Caco-2 (cell line): ENCODE measurements at regions not wholly inside any gene's neighbourhood (a gene's known extent, or its start where the extent isn't known, plus 50 kb on each side); places are given as distances from the start of the nearest gene placed in this dataset.

Experiments
- BruUV-seq: library from RNA; stranded (reverse); fragments of 400-500 nt; replicated peaks from 2 replicates; lab custom pipeline; 2021; lab: Mats Ljungman, UMichigan
- CTCF ChIA-PET: fragments of 300-600 bp; sonication (Branson Sonifier 250); formaldehyde crosslinking; loops from one replicate; lab custom pipeline; 2022; ENCODE audit warnings: antibody characterized with exemption; lab: Charles Lee
- POLR2A ChIA-PET: fragments of 300-600 bp; sonication (Branson Sonifier 250); formaldehyde crosslinking; loops from one replicate; lab custom pipeline; 2022; ENCODE audit warnings: antibody characterized with exemption; lab: Charles Lee
- DNase-seq, 2 experiments: peaks; one replicate each; pipeline versions ENCODE4 v3.0.0 to v3.0.0-alpha.2; 2020 to 2022
- H3K27me3 ChIP-seq: replicated peaks from 2 replicates; pipeline ENCODE4 v1.6.0; 2011; ENCODE audit warnings: low read length; ENCODE audit not compliant: control insufficient read depth, insufficient read depth
- H3K36me3 ChIP-seq: 2 replicates; pipeline ENCODE4 v1.5.1; 2011; ENCODE audit warnings: low read length; ENCODE audit not compliant: control insufficient read depth, insufficient read depth
- H3K4me1 ChIP-seq: fragments of 250-450 bp; sonication (Bioruptor Pico); 2 replicates; pipeline ENCODE4 v1.5.1; 2020; ENCODE audit warnings: mild to moderate bottlenecking
- H3K4me3 ChIP-seq: 2 replicates; pipeline ENCODE4 v1.5.1; 2011; ENCODE audit warnings: low read depth, mild to moderate bottlenecking, control low read depth, low read length
- H3K9me3 ChIP-seq: fragments of 250-450 bp; sonication (Bioruptor Pico); 2 replicates; pipeline ENCODE4 v1.5.1; 2020; ENCODE audit warnings: mild to moderate bottlenecking, moderate library complexity
- H3K27ac Mint-ChIP-seq: one replicate; pipeline ENCODE4 v1.8.0; 2022; ENCODE audit warnings: mixed read lengths; ENCODE audit not compliant: unreplicated experiment
- H3K27me3 Mint-ChIP-seq: one replicate; pipeline ENCODE4 v1.8.0; 2022; ENCODE audit warnings: mixed read lengths; ENCODE audit not compliant: insufficient read depth, unreplicated experiment
- H3K36me3 Mint-ChIP-seq: one replicate; pipeline ENCODE4 v1.8.0; 2022; ENCODE audit warnings: mild to moderate bottlenecking, mixed read lengths; ENCODE audit not compliant: insufficient read depth, unreplicated experiment
- H3K4me1 Mint-ChIP-seq: one replicate; pipeline ENCODE4 v1.8.0; 2022; ENCODE audit warnings: low read depth, mixed read lengths; ENCODE audit not compliant: unreplicated experiment
- H3K4me3 Mint-ChIP-seq: one replicate; pipeline ENCODE4 v1.8.0; 2022; ENCODE audit warnings: mild to moderate bottlenecking, moderate library complexity, mixed read lengths; ENCODE audit not compliant: unreplicated experiment
- H3K9me3 Mint-ChIP-seq: one replicate; pipeline ENCODE4 v1.8.0; 2022; ENCODE audit warnings: mixed read lengths; ENCODE audit not compliant: unreplicated experiment
- intact Hi-C: fragments of 100-400 bp; cut with micrococcal nuclease; formaldehyde crosslinking; loops from one replicate; pipeline ENCODE4 v1.10.0; 2022; ENCODE audit not compliant: unreplicated experiment
- TF ChIP-seq, protein P1 (sequence below), 2 experiments: fragments of 200-600 bp in 1 of 2; IDR thresholded peaks; 1 replicate in 1 of 2; 2 replicates in 1 of 2; pipeline versions ENCODE4 v1.5.1 to v1.8.0; 2011 to 2022; ENCODE audit warnings: antibody characterized with exemption in 1 of 2, control low read depth in 1 of 2, inconsistent platforms in 1 of 2, low read depth in 1 of 2, low read length in 1 of 2, mild to moderate bottlenecking in 1 of 2, moderate library complexity in 1 of 2; ENCODE audit not compliant: insufficient read depth in 1 of 2, severe bottlenecking in 1 of 2, unreplicated experiment in 1 of 2

DNA sequence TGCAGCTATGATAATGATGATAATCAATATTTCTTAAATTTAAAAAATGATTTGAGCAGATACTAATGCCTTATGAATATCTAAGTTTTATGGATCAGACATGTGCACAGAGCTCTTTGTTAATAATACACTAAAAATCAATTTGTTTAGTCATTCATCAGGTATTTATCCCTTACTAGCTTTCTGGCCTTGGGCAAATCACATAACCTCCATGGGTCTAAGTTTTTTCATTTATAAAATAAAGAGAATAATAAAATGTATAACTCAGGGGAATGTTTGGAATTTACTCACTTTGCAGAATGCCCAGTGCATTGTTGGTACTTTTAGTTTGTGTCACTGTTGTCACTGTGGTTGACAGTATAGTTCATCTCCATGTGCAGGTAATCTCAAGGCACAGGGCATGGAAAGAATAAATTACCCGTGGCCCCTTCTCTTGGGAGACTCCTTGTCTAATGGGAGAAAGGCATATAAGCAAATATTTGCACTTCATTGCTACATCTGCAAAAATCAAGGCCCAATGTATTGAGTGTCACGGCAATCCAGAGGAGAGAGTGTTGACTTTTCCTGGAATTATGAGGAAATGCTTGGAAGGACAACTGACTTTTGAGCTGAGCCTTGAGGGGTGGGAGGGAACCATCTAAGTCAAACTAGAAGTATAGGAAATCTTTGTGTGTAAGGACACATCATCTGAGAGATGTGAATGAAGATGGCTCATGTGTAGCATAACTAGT, 64.7 kb upstream of the CTTNBP2 start:
- peaks cover 23% of the 10 kb centered on the region for H3K4me1 Mint-ChIP-seq
- Histone ChIP-seq H3K27me3 (no peaks in the 10 kb centered on the region), H3K4me1 (peaks cover 4% of the 10 kb centered on the region; the same call in 1 of the 2 replicates), H3K9me3 (peaks cover 7% of the 10 kb centered on the region; the same call in 1 of the 2 replicates), H3K4me3 (no peak overlapping the region), H3K36me3 (no peaks in the 10 kb centered on the region)
- intact Hi-C loops: no loop called here
- H3K27me3 Mint-ChIP-seq: no peaks in the 10 kb centered on the region
- peaks cover 22% of the 10 kb centered on the region for H3K9me3 Mint-ChIP-seq
- H3K36me3 Mint-ChIP-seq: peaks cover 5% of the 10 kb centered on the region
- ChIA-PET CTCF (no interaction called here), POLR2A (no interaction called here)
- no peak overlapping the region for H3K27ac Mint-ChIP-seq
- H3K4me3 Mint-ChIP-seq: no peak overlapping the region
- TF ChIP-seq, protein P1, sequence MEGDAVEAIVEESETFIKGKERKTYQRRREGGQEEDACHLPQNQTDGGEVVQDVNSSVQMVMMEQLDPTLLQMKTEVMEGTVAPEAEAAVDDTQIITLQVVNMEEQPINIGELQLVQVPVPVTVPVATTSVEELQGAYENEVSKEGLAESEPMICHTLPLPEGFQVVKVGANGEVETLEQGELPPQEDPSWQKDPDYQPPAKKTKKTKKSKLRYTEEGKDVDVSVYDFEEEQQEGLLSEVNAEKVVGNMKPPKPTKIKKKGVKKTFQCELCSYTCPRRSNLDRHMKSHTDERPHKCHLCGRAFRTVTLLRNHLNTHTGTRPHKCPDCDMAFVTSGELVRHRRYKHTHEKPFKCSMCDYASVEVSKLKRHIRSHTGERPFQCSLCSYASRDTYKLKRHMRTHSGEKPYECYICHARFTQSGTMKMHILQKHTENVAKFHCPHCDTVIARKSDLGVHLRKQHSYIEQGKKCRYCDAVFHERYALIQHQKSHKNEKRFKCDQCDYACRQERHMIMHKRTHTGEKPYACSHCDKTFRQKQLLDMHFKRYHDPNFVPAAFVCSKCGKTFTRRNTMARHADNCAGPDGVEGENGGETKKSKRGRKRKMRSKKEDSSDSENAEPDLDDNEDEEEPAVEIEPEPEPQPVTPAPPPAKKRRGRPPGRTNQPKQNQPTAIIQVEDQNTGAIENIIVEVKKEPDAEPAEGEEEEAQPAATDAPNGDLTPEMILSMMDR (IDR thresholded peaks at IDR 0.05; ENCODE audit: insufficient read depth in 1 of 2, low read depth in 1 of 2, low read length in 1 of 2, severe bottlenecking in 1 of 2, unreplicated experiment in 1 of 2): no peak
- BruUV-seq: no TSS peak
- peak in 1 of 2 experiments; percentile 32 for DNase-seq

DNA sequence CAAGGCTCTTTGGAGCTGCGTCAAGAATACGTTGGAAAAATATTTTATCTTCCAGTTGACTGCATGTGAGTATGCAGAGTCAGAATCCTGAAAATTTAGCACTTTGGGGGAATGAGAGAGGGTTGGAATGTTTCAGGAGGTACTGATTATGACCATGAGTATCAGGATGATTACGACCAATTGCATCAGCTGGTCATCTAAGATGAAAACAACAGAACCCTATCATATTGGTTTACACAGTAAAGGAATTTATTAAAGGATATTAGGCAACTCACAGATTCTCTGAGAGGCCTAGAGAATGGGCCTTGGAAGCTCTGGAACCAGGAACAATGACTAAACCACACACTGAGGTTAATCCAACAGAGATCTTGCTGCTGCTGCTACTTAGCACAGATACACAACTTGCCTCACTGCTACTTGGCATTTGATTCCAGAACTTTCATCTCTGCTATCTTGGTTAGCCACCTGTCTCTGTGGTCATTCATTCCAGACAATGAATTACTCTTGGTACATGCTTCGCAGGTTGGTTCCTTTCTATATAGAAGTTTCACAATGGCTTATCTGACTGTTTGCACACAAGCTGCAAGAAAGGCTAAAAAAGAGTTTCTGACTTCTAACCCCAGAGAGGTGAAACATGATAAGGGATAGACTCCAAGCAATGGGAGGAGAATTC, 68.0 kb upstream of the CTTNBP2 start:
- DNase-seq: peak in 1 of 2 experiments; percentile 53
- no peaks in the 10 kb centered on the region for H3K27me3 Mint-ChIP-seq
- intact Hi-C loops: loop anchor here (1.0 kb wide), 1 partner anchor 353 kb away; no protein-coding TSS in a partner anchor
- peaks cover 5% of the 10 kb centered on the region for H3K36me3 Mint-ChIP-seq
- CTCF ChIA-PET: no interaction called here
- peaks cover 4% of the 10 kb centered on the region; the same call in 1 of the 2 replicates for H3K4me1 ChIP-seq
- POLR2A ChIA-PET: no interaction called here
- H3K9me3 ChIP-seq: 0 out of 2 replicates have a peak, but pooled peaks cover 3% of the 10 kb centered on the region
- TF ChIP-seq, protein P1 (IDR thresholded peaks at IDR 0.05; ENCODE audit: insufficient read depth in 1 of 2, low read depth in 1 of 2, low read length in 1 of 2, severe bottlenecking in 1 of 2, unreplicated experiment in 1 of 2): no peak
- peaks cover 23% of the 10 kb centered on the region for H3K4me1 Mint-ChIP-seq
- peak overlapping the region; percentile 8 for H3K4me3 Mint-ChIP-seq
- peaks cover 19% of the 10 kb centered on the region for H3K9me3 Mint-ChIP-seq
- BruUV-seq: no TSS peak
- peak overlapping the region; percentile 76 for H3K27ac Mint-ChIP-seq
- no peak overlapping the region for H3K4me3 ChIP-seq
- H3K36me3 ChIP-seq: no peaks in the 10 kb centered on the region
- no peaks in the 10 kb centered on the region; the same call in 1 of the 2 replicates for H3K27me3 ChIP-seq

DNA sequence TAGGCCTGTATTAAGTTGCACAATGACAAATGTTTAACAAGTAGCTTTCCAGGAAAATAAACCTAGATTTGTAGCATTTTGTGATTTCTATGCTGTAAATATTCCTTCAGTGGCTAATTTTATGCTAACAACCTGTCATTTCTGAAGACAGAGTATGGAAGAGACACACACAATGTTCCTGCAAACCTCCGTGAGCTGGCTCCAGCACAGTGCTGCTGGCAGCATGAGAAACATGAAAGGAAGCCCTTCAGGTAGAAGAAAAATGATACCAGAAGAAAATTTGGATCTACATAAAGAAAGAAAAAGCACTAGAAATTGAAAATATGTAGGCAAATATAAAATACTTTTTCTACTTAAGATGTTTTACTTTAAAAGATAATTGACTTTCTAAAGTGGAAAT, 69.5 kb upstream of the CTTNBP2 start:
- ChIA-PET CTCF (no interaction called here), POLR2A (no interaction called here)
- Mint-ChIP-seq H3K27ac (no peak overlapping the region), H3K4me3 (no peak overlapping the region), H3K27me3 (no peaks in the 10 kb centered on the region), H3K9me3 (peaks cover 19% of the 10 kb centered on the region), H3K4me1 (peaks cover 23% of the 10 kb centered on the region), H3K36me3 (peaks cover 5% of the 10 kb centered on the region)
- TF ChIP-seq, protein P1 (IDR thresholded peaks at IDR 0.05; ENCODE audit: insufficient read depth in 1 of 2, low read depth in 1 of 2, low read length in 1 of 2, severe bottlenecking in 1 of 2, unreplicated experiment in 1 of 2): no peak
- Histone ChIP-seq H3K27me3 (no peaks in the 10 kb centered on the region; the same call in 1 of the 2 replicates), H3K9me3 (no peaks in the 10 kb centered on the region), H3K4me3 (no peak overlapping the region), H3K4me1 (peaks cover 4% of the 10 kb centered on the region; the same call in 1 of the 2 replicates), H3K36me3 (no peaks in the 10 kb centered on the region)
- intact Hi-C loops: no loop called here
- no TSS peak for BruUV-seq
- DNase-seq: no peak
